ENCODE measurements at regions not wholly inside any gene's neighbourhood (a gene's known extent, or its start where the extent isn't known, plus 50 kb on each side); places are given as distances from the start of the nearest gene placed in this dataset.
"Not testable (repeated sequence)": the region's sequence is repeated elsewhere in the genome, so short reads cannot be mapped to it uniquely, and the experiment has no call there.

- H3K4me3 ChIP-seq (ENCODE audit: low read length in 2 of 2), result no peak overlapping the region
- DNase-seq (no peak), ATAC-seq (ENCODE audit: low FRiP score) (no peak)
- H3K9me3 ChIP-seq (ENCODE audit: control insufficient read depth, low read length), result peaks cover 1% of the 10 kb centered on the region
- intact Hi-C loops (cut with DNase I), result no loop called here
- no peaks in the 10 kb centered on the region for H3K36me3 ChIP-seq (ENCODE audit: control insufficient read depth in 1 of 2, insufficient read depth in 2 of 2, low read length in 1 of 2)
- H3K27ac ChIP-seq (ENCODE audit: low read depth in 1 of 2, low read length in 2 of 2), result no peak overlapping the region
- H3K27me3 ChIP-seq (ENCODE audit: control insufficient read depth in 1 of 2, insufficient read depth in 2 of 2, low read length in 1 of 2), result no peaks in the 10 kb centered on the region
- no peaks in the 10 kb centered on the region for H3K4me1 ChIP-seq (ENCODE audit: control insufficient read depth in 1 of 2, insufficient read depth in 2 of 2, low read length in 2 of 2)
- WGBS, 2 donors, result 81 to 88% methylated on average over 4 of the region's 4 CpGs
Observed at GRCh38 chr4:28001698-28002097, 1141.1 kb downstream of the STIM2 start.

GRCh38 chr4:28004520-28004919 lies 1143.9 kb downstream of the STIM2 start:
- Histone ChIP-seq H3K36me3 (ENCODE audit: control insufficient read depth in 1 of 2, insufficient read depth in 2 of 2, low read length in 1 of 2) (no peaks in the 10 kb centered on the region), H3K4me1 (ENCODE audit: control insufficient read depth in 1 of 2, insufficient read depth in 2 of 2, low read length in 2 of 2) (no peaks in the 10 kb centered on the region), H3K4me3 (ENCODE audit: low read length in 2 of 2) (no peak overlapping the region), H3K9me3 (ENCODE audit: control insufficient read depth, low read length) (peaks cover 1% of the 10 kb centered on the region), H3K27me3 (ENCODE audit: control insufficient read depth in 1 of 2, insufficient read depth in 2 of 2, low read length in 1 of 2) (no peaks in the 10 kb centered on the region), H3K27ac (ENCODE audit: low read depth in 1 of 2, low read length in 2 of 2) (no peak overlapping the region)
- DNase-seq, result no peak
- intact Hi-C loops (cut with DNase I), result no loop called here
- no peak for ATAC-seq (ENCODE audit: low FRiP score)

GRCh38 chr4:28006021-28006420 lies 1145.4 kb downstream of the STIM2 start:
- WGBS, 2 donors, result 91 to 92% methylated on average over 12 of the region's 12 CpGs
- no peaks in the 10 kb centered on the region for H3K36me3 ChIP-seq (ENCODE audit: control insufficient read depth in 1 of 2, insufficient read depth in 2 of 2, low read length in 1 of 2)
- DNase-seq, result peak in 1 of 2 donors; percentile 31
- no peak overlapping the region for H3K27ac ChIP-seq (ENCODE audit: low read depth in 1 of 2, low read length in 2 of 2)
- no peak for ATAC-seq (ENCODE audit: low FRiP score)
- H3K9me3 ChIP-seq (ENCODE audit: control insufficient read depth, low read length), result peaks cover 1% of the 10 kb centered on the region
- no peaks in the 10 kb centered on the region for H3K27me3 ChIP-seq (ENCODE audit: control insufficient read depth in 1 of 2, insufficient read depth in 2 of 2, low read length in 1 of 2)
- no peaks in the 10 kb centered on the region for H3K4me1 ChIP-seq (ENCODE audit: control insufficient read depth in 1 of 2, insufficient read depth in 2 of 2, low read length in 2 of 2)
- intact Hi-C loops (cut with DNase I), result no loop called here
- H3K4me3 ChIP-seq (ENCODE audit: low read length in 2 of 2), result no peak overlapping the region

- 53 to 56% methylated on average over 4 of the region's 4 CpGs for WGBS, 2 donors
- intact Hi-C loops (cut with DNase I), result no loop called here
- DNase-seq (no peak), ATAC-seq (ENCODE audit: low FRiP score) (no peak)
- H3K4me3 ChIP-seq (ENCODE audit: low read length in 2 of 2), result no peak overlapping the region
- no peaks in the 10 kb centered on the region for H3K36me3 ChIP-seq (ENCODE audit: control insufficient read depth in 1 of 2, insufficient read depth in 2 of 2, low read length in 1 of 2)
- peaks cover 1% of the 10 kb centered on the region for H3K9me3 ChIP-seq (ENCODE audit: control insufficient read depth, low read length)
- no peak overlapping the region for H3K27ac ChIP-seq (ENCODE audit: low read depth in 1 of 2, low read length in 2 of 2)
- H3K27me3 ChIP-seq (ENCODE audit: control insufficient read depth in 1 of 2, insufficient read depth in 2 of 2, low read length in 1 of 2), result no peaks in the 10 kb centered on the region
- H3K4me1 ChIP-seq (ENCODE audit: control insufficient read depth in 1 of 2, insufficient read depth in 2 of 2, low read length in 2 of 2), result no peaks in the 10 kb centered on the region
Observed at GRCh38 chr4:28007693-28008092, 1147.1 kb downstream of the STIM2 start.

- WGBS, 2 donors, result 71 to 84% methylated on average over 2 of the region's 2 CpGs
- Histone ChIP-seq H3K4me3 (ENCODE audit: low read length in 2 of 2) (no peak overlapping the region), H3K27ac (ENCODE audit: low read depth in 1 of 2, low read length in 2 of 2) (no peak overlapping the region), H3K9me3 (ENCODE audit: control insufficient read depth, low read length) (no peaks in the 10 kb centered on the region), H3K4me1 (ENCODE audit: control insufficient read depth in 1 of 2, insufficient read depth in 2 of 2, low read length in 2 of 2) (no peaks in the 10 kb centered on the region), H3K36me3 (ENCODE audit: control insufficient read depth in 1 of 2, insufficient read depth in 2 of 2, low read length in 1 of 2) (no peaks in the 10 kb centered on the region), H3K27me3 (ENCODE audit: control insufficient read depth in 1 of 2, insufficient read depth in 2 of 2, low read length in 1 of 2) (no peaks in the 10 kb centered on the region)
- ATAC-seq (ENCODE audit: low FRiP score), result no peak
- intact Hi-C loops (cut with DNase I), result no loop called here
- DNase-seq, result no peak
Observed at GRCh38 chr4:28009541-28009940, 1148.9 kb downstream of the STIM2 start.

GRCh38 chr4:28010577-28011240 lies 1150.1 kb downstream of the STIM2 start:
- WGBS, 2 donors, result 80 to 89% methylated on average over 6 of the region's 6 CpGs
- H3K4me1 ChIP-seq (ENCODE audit: control insufficient read depth in 1 of 2, insufficient read depth in 2 of 2, low read length in 2 of 2), result no peaks in the 10 kb centered on the region
- ATAC-seq (ENCODE audit: low FRiP score) (no peak), DNase-seq (no peak)
- no peaks in the 10 kb centered on the region for H3K27me3 ChIP-seq (ENCODE audit: control insufficient read depth in 1 of 2, insufficient read depth in 2 of 2, low read length in 1 of 2)
- no peak overlapping the region for H3K4me3 ChIP-seq (ENCODE audit: low read length in 2 of 2)
- H3K9me3 ChIP-seq (ENCODE audit: control insufficient read depth, low read length), result peaks cover 2% of the 10 kb centered on the region
- H3K36me3 ChIP-seq (ENCODE audit: control insufficient read depth in 1 of 2, insufficient read depth in 2 of 2, low read length in 1 of 2), result no peaks in the 10 kb centered on the region
- intact Hi-C loops (cut with DNase I), result no loop called here
- no peak overlapping the region for H3K27ac ChIP-seq (ENCODE audit: low read depth in 1 of 2, low read length in 2 of 2)

GRCh38 chr4:28014469-28014868 lies 1153.8 kb downstream of the STIM2 start:
- Histone ChIP-seq H3K27ac (ENCODE audit: low read depth in 1 of 2, low read length in 2 of 2) (no peak overlapping the region), H3K27me3 (ENCODE audit: control insufficient read depth in 1 of 2, insufficient read depth in 2 of 2, low read length in 1 of 2) (no peaks in the 10 kb centered on the region), H3K4me1 (ENCODE audit: control insufficient read depth in 1 of 2, insufficient read depth in 2 of 2, low read length in 2 of 2) (no peaks in the 10 kb centered on the region), H3K9me3 (ENCODE audit: control insufficient read depth, low read length) (peaks cover 2% of the 10 kb centered on the region), H3K4me3 (ENCODE audit: low read length in 2 of 2) (no peak overlapping the region), H3K36me3 (ENCODE audit: control insufficient read depth in 1 of 2, insufficient read depth in 2 of 2, low read length in 1 of 2) (no peaks in the 10 kb centered on the region)
- ATAC-seq (ENCODE audit: low FRiP score), result no peak
- DNase-seq, result no peak
- intact Hi-C loops (cut with DNase I), result no loop called here
- 91 to 92% methylated on average over 4 of the region's 4 CpGs for WGBS, 2 donors

- no peaks in the 10 kb centered on the region for H3K36me3 ChIP-seq (ENCODE audit: control insufficient read depth in 1 of 2, insufficient read depth in 2 of 2, low read length in 1 of 2)
- 47 to 53% methylated on average over 2 of the region's 2 CpGs for WGBS, 2 donors
- peaks cover 2% of the 10 kb centered on the region for H3K9me3 ChIP-seq (ENCODE audit: control insufficient read depth, low read length)
- H3K27ac ChIP-seq (ENCODE audit: low read depth in 1 of 2, low read length in 2 of 2), result no peak overlapping the region
- H3K27me3 ChIP-seq (ENCODE audit: control insufficient read depth in 1 of 2, insufficient read depth in 2 of 2, low read length in 1 of 2), result no peaks in the 10 kb centered on the region
- intact Hi-C loops (cut with DNase I), result no loop called here
- ATAC-seq (ENCODE audit: low FRiP score), result no peak
- H3K4me1 ChIP-seq (ENCODE audit: control insufficient read depth in 1 of 2, insufficient read depth in 2 of 2, low read length in 2 of 2), result no peaks in the 10 kb centered on the region
- H3K4me3 ChIP-seq (ENCODE audit: low read length in 2 of 2), result no peak overlapping the region
- DNase-seq, result no peak
Observed at GRCh38 chr4:28015996-28016395, 1155.4 kb downstream of the STIM2 start.

- WGBS, 2 donors, result 55 to 59% methylated on average over 6 of the region's 6 CpGs
Observed at GRCh38 chr4:28038253-28038652, 1177.6 kb downstream of the STIM2 start.

More at GRCh38 chr4:28038253-28038652, 1177.6 kb downstream of the STIM2 start:
- DNase-seq; H3K4me3 ChIP-seq (ENCODE audit: low read length in 2 of 2); H3K4me1 ChIP-seq (ENCODE audit: control insufficient read depth in 1 of 2, insufficient read depth in 2 of 2, low read length in 2 of 2); H3K9me3 ChIP-seq (ENCODE audit: control insufficient read depth, low read length); H3K27ac ChIP-seq (ENCODE audit: low read depth in 1 of 2, low read length in 2 of 2); H3K36me3 ChIP-seq (ENCODE audit: control insufficient read depth in 1 of 2, insufficient read depth in 2 of 2, low read length in 1 of 2); ATAC-seq (ENCODE audit: low FRiP score); intact Hi-C loops (cut with DNase I); H3K27me3 ChIP-seq (ENCODE audit: control insufficient read depth in 1 of 2, insufficient read depth in 2 of 2, low read length in 1 of 2): not testable (repeated sequence)
